Fibroblast of villous mesenchyme (primary cell): ENCODE measurements at regions not wholly inside any gene's neighbourhood (a gene's known extent, or its start where the extent isn't known, plus 50 kb on each side); places are given as distances from the start of the nearest gene placed in this dataset.

ENCODE experiments used
- DNase-seq: peaks from one replicate; pipeline ENCODE4 v3.0.0-alpha.2; 2010; ENCODE audit warnings: low read depth
- H3K4me3 ChIP-seq: 2 replicates; pipeline ENCODE4 v1.5.1; 2011; ENCODE audit warnings: low read depth, mild to moderate bottlenecking, low read length
- CTCF ChIP-seq: IDR thresholded peaks from 2 replicates; pipeline ENCODE4 v1.5.1; 2012; ENCODE audit warnings: low read depth, mild to moderate bottlenecking, low read length; ENCODE audit not compliant: insufficient read depth

- H3K4me3 ChIP-seq, result no peak overlapping the region
- TF ChIP-seq CTCF, result no peak
- no peak for DNase-seq
Observed at GRCh38 chr9:87140142-87140541, 192.8 kb upstream of the GAS1 start.

- TF ChIP-seq CTCF, result no peak
- H3K4me3 ChIP-seq, result no peak overlapping the region
- no peak for DNase-seq
Observed at GRCh38 chr9:87140605-87141109, 193.4 kb upstream of the GAS1 start.

- DNase-seq, result no peak
- H3K4me3 ChIP-seq, result no peak overlapping the region
- no peak for TF ChIP-seq CTCF
Observed at GRCh38 chr9:87141124-87141523, 193.8 kb upstream of the GAS1 start.

GRCh38 chr9:87146933-87147332 lies 199.6 kb upstream of the GAS1 start:
- H3K4me3 ChIP-seq, result no peak overlapping the region
- TF ChIP-seq CTCF, result no peak
- DNase-seq, result no peak

GRCh38 chr9:87147839-87148238 lies 200.5 kb upstream of the GAS1 start:
- DNase-seq, result no peak
- no peak for TF ChIP-seq CTCF
- peak overlapping the region; percentile 48 for H3K4me3 ChIP-seq

GRCh38 chr9:87148331-87149104 lies 201.2 kb upstream of the GAS1 start:
- TF ChIP-seq CTCF, result peak; percentile 26
- peak overlapping the region; percentile 48 for H3K4me3 ChIP-seq
- DNase-seq, result peak; percentile 69
